ENCODE measurements at regions not wholly inside any gene's neighbourhood (a gene's known extent, or its start where the extent isn't known, plus 50 kb on each side); places are given as distances from the start of the nearest gene placed in this dataset.

DNA sequence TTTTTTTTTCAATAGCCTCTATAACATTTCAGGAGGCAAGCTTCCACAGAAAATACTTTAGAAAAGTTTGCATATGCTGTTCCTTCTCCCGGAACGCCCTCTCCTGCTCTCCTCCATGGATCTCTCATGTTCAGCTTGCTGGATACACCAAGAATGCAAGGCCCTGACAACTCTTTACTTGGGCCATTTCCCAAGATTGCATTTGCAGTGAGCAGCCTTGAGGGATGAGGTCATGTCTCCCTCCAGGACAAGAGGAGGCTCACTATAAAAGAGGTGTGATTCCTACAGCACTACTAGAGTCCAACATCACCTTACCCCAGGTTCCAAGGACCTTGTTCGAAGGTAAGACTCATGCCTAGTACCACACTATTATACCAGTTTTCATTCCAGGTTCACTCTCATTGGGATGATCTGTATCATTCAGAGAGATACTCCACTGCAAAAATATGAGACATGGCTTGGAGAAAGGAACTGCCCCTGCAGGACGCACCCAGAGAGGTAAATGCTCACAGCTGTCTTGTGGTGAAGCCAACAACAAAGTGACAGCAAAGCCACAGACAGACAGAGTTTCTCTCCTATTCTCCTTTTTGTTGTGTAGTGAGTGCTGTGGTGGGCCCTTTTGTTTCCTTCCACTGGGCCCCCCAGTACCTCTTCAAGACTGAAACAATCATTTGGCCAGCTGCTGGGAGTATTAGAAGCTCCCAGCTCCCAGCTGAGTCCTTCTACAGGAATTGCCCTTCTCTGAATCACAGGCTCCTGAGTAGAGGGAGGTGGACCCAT lies 151.7 kb upstream of the ZNF366 start:
- ChIA-PET CTCF (no interaction called here), POLR2A (no interaction called here)
- TF ChIP-seq FOXK2 (IDR thresholded peaks at IDR 0.05): no peak
- no peak for TF ChIP-seq SP1 (IDR thresholded peaks at IDR 0.05)
- DNase-seq (ENCODE audit: extremely low spot score): no peak

DNA sequence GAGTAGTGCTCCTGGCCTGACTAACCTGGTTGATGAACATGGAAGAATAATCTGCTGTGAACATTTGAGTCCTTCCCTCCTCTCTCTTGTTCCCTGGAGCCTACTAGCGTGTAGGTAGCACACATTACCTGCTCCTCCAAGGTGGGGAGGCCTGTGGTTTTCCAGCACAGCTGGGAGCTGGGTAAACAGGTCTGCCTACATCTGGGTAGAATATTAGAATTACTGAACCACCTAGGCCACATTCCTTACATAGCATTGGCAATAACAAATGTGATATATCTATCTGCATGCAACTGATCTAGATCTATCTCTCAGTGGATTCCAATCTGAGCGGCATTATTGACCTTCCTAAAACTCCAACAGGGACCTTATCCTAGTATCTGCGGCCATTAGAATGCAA lies 151.0 kb upstream of the ZNF366 start:
- POLR2A ChIA-PET: no interaction called here
- CTCF ChIA-PET: no interaction called here
- DNase-seq (ENCODE audit: extremely low spot score): no peak
- TF ChIP-seq TARDBP (IDR thresholded peaks at IDR 0.05) (no peak), ARNT (IDR thresholded peaks at IDR 0.05) (no peak), CTBP1 (IDR thresholded peaks at IDR 0.05; ENCODE audit: borderline replicate concordance) (no peak), FOXA1 (IDR thresholded peaks at IDR 0.05) (no peak), FOXM1 (IDR thresholded peaks at IDR 0.05; ENCODE audit: borderline replicate concordance) (no peak)

DNA sequence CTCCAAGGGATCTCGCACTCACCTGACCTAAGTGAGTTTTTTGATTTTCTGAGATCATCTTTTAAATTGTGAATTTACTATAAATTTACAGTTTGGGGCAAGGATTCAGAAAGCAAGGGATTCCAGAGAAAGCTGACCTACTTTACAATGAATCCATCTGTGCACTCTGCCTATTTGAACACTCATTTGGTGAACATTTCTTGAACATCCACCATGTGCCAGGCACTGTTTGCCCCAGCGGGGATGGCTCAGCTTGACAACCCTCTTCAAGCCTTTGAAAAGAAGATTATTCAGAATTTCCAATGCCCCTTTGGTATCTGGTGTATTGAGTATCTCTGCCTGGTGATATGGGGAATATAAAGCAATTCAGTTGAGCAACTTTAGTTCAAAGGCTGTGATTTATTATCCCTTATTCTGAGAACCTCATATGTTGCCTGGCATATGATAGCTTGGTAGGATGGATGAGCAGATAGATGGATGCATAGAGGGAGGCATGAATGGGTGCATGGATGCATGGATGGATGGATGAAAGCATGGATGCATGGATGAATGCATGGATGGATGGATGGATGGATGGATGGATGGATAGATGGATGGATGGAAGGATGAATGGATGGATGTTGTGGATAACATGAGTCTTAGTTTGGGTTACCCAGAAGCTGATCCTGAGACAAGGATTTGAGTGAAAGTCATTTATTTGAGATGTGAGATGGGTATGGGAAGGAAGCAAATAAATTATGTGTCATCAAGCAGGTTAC lies 149.7 kb upstream of the ZNF366 start:
- CTCF ChIA-PET: interaction anchor here (0.7 kb wide), 1 partner anchor 167 kb away, joined by 3 read pairs; no protein-coding TSS in a partner anchor
- POLR2A ChIA-PET: no interaction called here
- DNase-seq (ENCODE audit: extremely low spot score): no peak
- TF ChIP-seq CTBP1 (IDR thresholded peaks at IDR 0.05; ENCODE audit: borderline replicate concordance) (no peak), LEF1 (IDR thresholded peaks at IDR 0.05; ENCODE audit: borderline replicate concordance) (no peak), SP1 (IDR thresholded peaks at IDR 0.05) (no peak), FOXA1 (IDR thresholded peaks at IDR 0.05) (no peak), HDGF (IDR thresholded peaks at IDR 0.05; ENCODE audit: borderline replicate concordance) (no peak), ZNF384 (IDR thresholded peaks at IDR 0.05) (no peak), BHLHE40 (IDR thresholded peaks at IDR 0.05; ENCODE audit: borderline replicate concordance) (no peak), FOXK2 (IDR thresholded peaks at IDR 0.05) (no peak), TARDBP (IDR thresholded peaks at IDR 0.05) (no peak), L3MBTL2 (conservative IDR thresholded peaks at IDR 0.05) (no peak), ARNT (IDR thresholded peaks at IDR 0.05) (no peak), SUZ12 (IDR thresholded peaks at IDR 0.05) (no peak)
- TF ChIP-seq, protein P1, sequence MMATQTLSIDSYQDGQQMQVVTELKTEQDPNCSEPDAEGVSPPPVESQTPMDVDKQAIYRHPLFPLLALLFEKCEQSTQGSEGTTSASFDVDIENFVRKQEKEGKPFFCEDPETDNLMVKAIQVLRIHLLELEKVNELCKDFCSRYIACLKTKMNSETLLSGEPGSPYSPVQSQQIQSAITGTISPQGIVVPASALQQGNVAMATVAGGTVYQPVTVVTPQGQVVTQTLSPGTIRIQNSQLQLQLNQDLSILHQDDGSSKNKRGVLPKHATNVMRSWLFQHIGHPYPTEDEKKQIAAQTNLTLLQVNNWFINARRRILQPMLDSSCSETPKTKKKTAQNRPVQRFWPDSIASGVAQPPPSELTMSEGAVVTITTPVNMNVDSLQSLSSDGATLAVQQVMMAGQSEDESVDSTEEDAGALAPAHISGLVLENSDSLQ (IDR thresholded peaks at IDR 0.05): no peak

DNA sequence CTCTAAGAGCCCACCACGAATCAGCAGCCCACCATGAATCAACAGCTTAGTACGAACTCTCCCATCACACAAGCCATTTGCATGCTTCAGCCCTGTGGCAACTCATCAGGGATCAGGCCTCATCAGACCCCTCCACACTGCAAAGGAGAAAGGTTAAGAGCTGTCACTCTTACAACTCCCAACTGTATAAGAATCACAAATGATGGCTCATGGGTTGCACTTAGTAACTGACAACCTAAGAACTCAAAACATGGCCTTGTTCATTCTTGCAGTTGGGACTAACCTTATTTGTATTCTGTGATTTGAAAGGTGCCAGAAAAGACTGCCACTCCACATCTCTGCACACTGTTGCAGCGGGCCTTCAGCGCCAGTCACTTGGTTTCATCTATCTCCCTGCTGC lies 149.1 kb upstream of the ZNF366 start:
- CTCF ChIA-PET: no interaction called here
- POLR2A ChIA-PET: no interaction called here
- DNase-seq (ENCODE audit: extremely low spot score): no peak
- TF ChIP-seq TARDBP (IDR thresholded peaks at IDR 0.05): no peak
- TF ChIP-seq FOXK2 (IDR thresholded peaks at IDR 0.05): no peak
- TF ChIP-seq CTBP1 (IDR thresholded peaks at IDR 0.05; ENCODE audit: borderline replicate concordance): no peak
- no peak for TF ChIP-seq FOXM1 (IDR thresholded peaks at IDR 0.05; ENCODE audit: borderline replicate concordance)
- no peak for TF ChIP-seq SP1 (IDR thresholded peaks at IDR 0.05)
- no peak for TF ChIP-seq ZNF384 (IDR thresholded peaks at IDR 0.05)
- TF ChIP-seq ELF4 (IDR thresholded peaks at IDR 0.05): no peak
- no peak for TF ChIP-seq FOXA1 (IDR thresholded peaks at IDR 0.05)

DNA sequence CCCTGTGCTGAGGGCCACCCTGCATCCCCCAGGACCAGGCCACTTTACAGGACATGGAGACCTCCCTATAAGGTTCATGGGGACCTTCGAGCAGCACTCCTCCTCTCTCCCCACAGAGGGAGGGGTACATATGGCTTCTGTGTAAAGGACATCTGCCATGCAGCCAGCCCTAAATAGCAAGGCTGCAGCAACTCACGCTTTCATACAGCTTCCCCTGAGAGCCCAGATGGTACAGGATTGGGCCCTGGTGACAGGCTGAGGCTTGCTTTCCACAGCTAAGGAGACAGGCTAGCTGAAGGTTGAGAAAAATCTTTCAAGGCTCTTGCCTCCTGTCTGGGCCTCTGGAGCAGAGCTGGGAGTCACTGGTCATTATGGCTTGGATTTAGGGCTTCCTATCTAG lies 147.0 kb upstream of the ZNF366 start:
- DNase-seq (ENCODE audit: extremely low spot score): no peak
- ChIA-PET CTCF (no interaction called here), POLR2A (no interaction called here)
- TF ChIP-seq, protein P1 (IDR thresholded peaks at IDR 0.05): no peak
- TF ChIP-seq LEF1 (IDR thresholded peaks at IDR 0.05; ENCODE audit: borderline replicate concordance): no peak
- TF ChIP-seq ZNF384 (IDR thresholded peaks at IDR 0.05): no peak

DNA sequence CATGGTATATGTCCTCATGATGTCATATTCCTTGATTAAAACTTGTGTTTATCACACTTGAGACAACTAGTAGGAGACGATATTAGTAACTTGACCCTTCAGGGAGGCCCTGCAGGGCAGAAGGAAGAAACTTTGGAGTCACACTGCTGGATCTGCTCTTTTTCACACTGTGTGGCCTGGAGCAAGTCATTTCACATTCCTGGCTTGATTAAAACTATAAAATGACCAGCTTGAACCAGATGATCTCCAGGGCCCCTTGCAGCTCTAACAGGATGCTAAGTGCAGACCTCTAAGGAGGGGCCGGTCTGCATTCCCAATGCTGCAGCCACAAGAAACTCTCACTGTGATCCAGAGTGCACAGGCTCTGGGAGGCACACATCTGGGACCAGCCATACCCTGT lies 146.4 kb upstream of the ZNF366 start:
- ChIA-PET CTCF (no interaction called here), POLR2A (interaction anchor here (1.0 kb wide), 1 partner anchor 43 kb away, joined by 4 read pairs; no protein-coding TSS in a partner anchor)
- TF ChIP-seq ZNF384 (IDR thresholded peaks at IDR 0.05): no peak
- TF ChIP-seq CTBP1 (IDR thresholded peaks at IDR 0.05; ENCODE audit: borderline replicate concordance): no peak
- TF ChIP-seq LEF1 (IDR thresholded peaks at IDR 0.05; ENCODE audit: borderline replicate concordance): no peak
- no peak for TF ChIP-seq BHLHE40 (IDR thresholded peaks at IDR 0.05; ENCODE audit: borderline replicate concordance)
- no peak for TF ChIP-seq SP1 (IDR thresholded peaks at IDR 0.05)
- TF ChIP-seq, protein P1 (IDR thresholded peaks at IDR 0.05): no peak
- no peak for TF ChIP-seq FOXK2 (IDR thresholded peaks at IDR 0.05)
- no peak for TF ChIP-seq L3MBTL2 (conservative IDR thresholded peaks at IDR 0.05)
- TF ChIP-seq NFRKB (IDR thresholded peaks at IDR 0.05): no peak
- no peak for TF ChIP-seq FOXM1 (IDR thresholded peaks at IDR 0.05; ENCODE audit: borderline replicate concordance)
- no peak for TF ChIP-seq SUZ12 (IDR thresholded peaks at IDR 0.05)
- no peak for TF ChIP-seq HDGF (IDR thresholded peaks at IDR 0.05; ENCODE audit: borderline replicate concordance)
- no peak for TF ChIP-seq ELF4 (IDR thresholded peaks at IDR 0.05)
- no peak for TF ChIP-seq TARDBP (IDR thresholded peaks at IDR 0.05)
- no peak for TF ChIP-seq ARNT (IDR thresholded peaks at IDR 0.05)
- no peak for TF ChIP-seq FOXA1 (IDR thresholded peaks at IDR 0.05)
- no peak for DNase-seq (ENCODE audit: extremely low spot score)

Measured in HEK293T (cell line).